Skeletal muscle cell (primary cell): ENCODE measurements at regions not wholly inside any gene's neighbourhood (a gene's known extent, or its start where the extent isn't known, plus 50 kb on each side); places are given as distances from the start of the nearest gene placed in this dataset.
"Not testable (repeated sequence)": the region's sequence is repeated elsewhere in the genome, so short reads cannot be mapped to it uniquely, and the experiment has no call there.

ENCODE experiments used
- DNase-seq: peaks from one replicate; pipeline ENCODE4 v3.0.0-alpha.2; 2010; ENCODE audit warnings: low read depth
- H3K4me3 ChIP-seq: 2 replicates; pipeline ENCODE4 v1.5.1; 2011; ENCODE audit warnings: low read depth, mild to moderate bottlenecking, control low read depth, low read length, moderate library complexity

DNA sequence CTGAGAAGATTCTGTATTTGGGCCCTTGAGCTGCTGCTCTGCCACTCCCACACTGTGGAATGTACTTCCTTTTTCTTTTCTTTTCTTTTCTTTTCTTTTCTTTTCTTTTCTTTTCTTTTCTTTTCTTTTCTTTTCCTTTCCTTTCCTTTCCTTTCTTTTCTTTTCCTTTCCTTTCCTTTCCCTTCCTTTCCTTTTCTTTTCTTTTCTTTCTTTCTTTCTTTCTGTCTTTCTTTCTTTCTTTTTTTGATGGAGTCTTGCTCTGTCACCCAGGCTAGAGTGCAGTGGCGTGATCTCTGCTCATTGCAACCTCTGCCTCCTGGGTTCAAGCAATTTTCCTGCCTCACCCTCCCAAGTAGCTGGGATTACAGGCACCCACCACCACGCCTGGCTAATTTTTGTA is 89.8 kb downstream of the DNAAF6 start:
- not testable (repeated sequence) for H3K4me3 ChIP-seq, DNase-seq

DNA sequence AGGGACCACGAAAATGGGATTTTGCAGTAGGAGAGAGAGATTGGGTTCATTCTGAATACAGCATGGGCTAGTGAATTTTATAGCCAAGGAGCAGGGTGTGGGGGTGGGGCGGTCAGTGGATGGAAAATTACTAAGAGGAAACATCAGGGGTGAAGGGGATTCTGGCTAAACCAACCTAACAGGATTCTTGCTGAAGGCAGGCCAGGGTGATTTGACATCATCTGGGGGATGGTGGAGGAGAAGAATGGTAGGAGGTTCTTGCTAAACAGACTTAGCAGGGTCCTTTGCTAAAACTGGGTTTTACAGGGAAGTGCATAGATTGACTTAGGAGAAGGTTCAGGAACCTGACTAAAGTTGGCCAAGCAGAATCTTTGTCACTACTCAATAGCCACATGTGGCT is 91.9 kb downstream of the DNAAF6 start:
- no peak for DNase-seq
- H3K4me3 ChIP-seq: no peak overlapping the region

DNA sequence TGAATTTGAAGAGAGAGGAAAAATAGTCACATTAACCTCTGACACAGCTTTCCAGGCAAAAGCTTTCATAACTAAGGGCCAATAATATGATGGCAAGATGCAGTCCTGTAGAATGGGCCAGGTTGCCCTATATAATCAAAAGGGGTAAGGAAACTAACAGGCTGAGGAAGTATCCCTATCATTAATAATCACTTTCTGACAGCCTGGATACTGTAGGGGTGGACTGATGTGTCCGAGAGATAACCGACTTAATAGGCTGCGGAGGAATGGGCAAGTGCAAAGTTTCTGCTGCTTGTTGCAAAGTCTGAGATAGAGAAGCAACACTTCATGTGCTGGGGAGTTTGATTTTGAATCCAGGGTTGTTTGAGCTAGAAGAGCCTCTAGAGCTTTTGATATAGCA is 94.8 kb downstream of the DNAAF6 start:
- no peak overlapping the region for H3K4me3 ChIP-seq
- no peak for DNase-seq

- no peak overlapping the region for H3K4me3 ChIP-seq
- DNase-seq: no peak
These were observed 97.7 kb downstream of the DNAAF6 start for GRCh38 chrX:107304141-107304540.

DNA sequence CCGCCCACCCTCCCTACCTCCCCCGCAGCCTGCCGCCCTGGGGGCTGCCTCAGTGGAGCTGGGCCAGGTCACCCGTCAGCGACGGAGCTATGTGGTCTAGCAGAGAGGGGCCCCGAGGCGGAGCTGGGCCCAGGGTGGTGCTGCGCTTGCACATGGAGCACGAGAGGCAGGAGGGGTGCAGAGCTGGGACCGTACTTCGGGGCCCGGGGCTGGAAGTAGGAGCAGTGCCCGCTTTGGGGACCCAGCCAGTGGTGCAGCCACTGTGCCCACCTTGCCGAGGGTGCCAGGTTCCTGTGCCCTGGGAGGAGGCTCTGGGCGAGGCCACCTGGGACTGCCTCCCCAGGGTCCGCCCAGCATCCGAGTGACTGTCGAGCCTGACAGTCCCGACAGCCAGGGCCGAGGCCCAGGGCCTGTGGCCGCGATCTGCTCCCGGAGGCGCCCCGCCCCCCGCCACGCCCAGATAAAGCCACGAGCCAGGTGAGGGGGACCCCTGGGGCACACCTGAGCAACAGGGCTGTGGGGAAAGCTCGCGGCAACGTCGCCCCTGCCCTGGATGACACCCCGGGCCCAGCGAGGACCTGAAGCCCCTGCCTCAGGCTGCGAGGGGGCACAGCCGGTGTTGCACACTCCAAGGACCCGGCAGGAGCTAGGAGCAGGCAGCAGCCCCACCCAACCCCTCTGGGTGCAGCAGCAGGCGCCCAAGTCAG is 117.5 kb downstream of the DNAAF6 start:
- no peak overlapping the region for H3K4me3 ChIP-seq
- DNase-seq: no peak

DNA sequence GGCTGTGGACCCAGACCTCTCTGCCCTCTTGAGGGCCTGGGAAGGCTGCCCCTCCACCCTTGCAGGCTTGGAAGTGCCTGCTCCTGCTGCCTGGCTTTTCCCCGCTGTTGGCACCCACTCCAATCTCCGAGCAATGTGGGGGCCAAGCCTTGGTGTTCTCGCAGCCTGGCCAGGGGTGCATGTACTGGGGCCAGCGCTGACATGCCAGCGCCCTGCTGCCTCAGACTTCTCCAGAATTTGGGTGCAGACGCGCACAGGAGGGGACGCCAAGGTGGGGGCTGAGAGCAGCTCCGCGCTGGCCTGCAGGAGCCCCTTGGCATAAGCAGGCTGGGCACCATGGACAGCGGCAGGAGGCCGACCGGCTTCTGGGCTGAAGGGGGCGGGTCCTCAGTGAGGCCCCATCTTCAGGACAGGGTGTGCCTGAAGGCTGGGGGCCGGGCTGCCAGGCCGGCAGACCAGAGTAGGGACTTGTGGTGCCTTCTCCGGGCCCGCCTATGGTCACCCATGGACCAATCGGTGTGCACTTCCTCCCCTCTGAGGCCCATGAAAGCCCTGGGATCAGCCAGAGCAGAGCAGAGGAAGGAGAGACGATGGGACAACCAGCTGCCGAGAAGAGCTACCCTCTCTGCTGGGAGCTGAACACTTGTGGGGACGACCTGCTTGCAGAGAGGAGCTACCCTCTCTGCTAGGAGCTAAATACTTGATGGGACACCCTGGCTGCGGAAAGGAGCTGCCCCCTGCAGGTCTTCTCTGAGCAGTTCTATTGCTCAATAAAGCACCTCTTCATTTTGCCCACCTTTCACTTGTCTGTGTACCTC is 118.3 kb downstream of the DNAAF6 start:
- no peak overlapping the region for H3K4me3 ChIP-seq
- DNase-seq: peak; percentile 2

DNA sequence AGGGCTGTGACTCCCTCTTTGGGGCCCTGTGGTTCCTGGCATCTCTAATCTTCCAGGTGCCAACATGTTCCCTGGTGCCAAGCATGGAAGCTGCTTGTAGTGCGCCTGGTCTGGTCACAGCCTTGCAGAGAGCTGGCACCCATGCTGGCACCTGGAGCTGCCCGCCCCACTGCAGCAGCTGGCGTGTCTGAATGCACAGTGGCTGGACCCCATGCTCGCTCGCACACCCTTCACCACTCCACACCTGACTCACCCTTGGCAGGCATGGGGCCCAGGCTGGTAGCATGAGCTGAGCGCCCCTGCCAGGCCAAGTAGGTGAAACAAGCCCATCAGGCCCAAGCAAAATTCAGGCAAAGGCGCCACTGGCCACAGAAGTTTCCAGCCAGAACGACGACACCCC is 119.1 kb downstream of the DNAAF6 start:
- no peak for DNase-seq
- no peak overlapping the region for H3K4me3 ChIP-seq

DNA sequence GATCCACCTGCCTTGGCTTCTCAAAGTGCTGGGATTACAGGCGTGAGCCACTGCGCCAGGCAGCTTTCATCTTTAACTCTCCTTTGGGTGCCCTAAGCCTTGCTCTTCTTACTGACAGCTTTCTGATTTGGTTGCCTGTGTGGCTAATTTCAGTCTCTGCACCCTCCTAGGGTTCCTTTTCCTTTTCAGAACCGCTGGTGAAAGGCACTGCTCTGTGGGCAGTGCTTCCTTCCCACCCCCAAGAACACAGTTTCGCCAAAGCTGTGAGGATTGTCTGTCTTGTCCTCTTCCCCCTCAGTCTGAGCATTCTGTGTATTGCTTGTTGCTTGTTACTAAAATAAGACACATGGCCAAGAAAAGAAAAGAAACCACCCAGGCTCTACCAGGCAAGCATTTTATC is 101.4 kb upstream of the FRMPD3 start:
- no peak for DNase-seq
- no peak overlapping the region for H3K4me3 ChIP-seq

GRCh38 chrX:107348990-107349389 is 100.5 kb upstream of the FRMPD3 start:
- no peak overlapping the region for H3K4me3 ChIP-seq
- no peak for DNase-seq

DNA sequence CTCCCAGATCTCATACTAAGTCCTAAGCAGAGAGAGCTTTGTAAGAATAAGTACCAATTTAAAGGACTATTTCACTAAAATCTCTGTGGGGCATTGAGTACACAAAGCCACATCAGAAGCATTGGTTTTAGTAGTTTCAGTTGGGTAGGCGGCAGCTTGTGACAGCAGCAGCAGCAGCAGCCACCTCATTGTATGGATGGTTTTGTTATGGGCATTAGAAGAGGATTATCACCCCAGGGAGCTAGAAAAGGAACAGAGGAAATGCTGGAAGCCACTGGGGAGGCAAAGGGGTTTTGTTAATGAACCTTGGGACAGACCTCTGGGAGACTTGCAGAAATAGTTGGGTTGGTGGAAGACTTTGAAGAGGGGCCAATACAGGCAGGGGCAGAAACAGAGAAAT is 93.9 kb upstream of the FRMPD3 start:
- H3K4me3 ChIP-seq: no peak overlapping the region
- no peak for DNase-seq

- H3K4me3 ChIP-seq: no peak overlapping the region
- no peak for DNase-seq
These were observed 88.6 kb upstream of the FRMPD3 start for GRCh38 chrX:107360788-107361360.

GRCh38 chrX:107370185-107370584 is 79.3 kb upstream of the FRMPD3 start:
- not testable (repeated sequence) for DNase-seq

DNA sequence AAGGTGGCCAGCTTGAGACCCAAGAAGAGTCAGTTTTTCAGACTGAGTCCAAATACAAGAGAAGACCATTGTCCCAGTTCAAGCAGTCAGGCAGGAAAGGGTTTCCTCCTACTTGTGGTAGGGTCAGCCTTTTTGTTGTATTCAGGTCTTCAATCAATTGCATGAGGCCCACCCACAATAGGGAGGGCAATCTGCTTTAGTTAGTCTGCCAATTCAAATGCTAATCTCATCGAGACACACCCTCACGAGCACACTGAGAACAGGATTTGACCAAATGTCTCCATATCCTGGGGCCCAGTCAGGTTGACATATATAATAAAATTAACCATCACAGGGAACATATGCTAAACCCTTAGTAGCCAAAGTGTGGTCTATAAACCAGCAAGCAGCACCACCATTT is 75.3 kb upstream of the FRMPD3 start:
- H3K4me3 ChIP-seq: no peak overlapping the region
- no peak for DNase-seq

More at GRCh38 chrX:107370185-107370584, 79.3 kb upstream of the FRMPD3 start:
- H3K4me3 ChIP-seq: not testable (repeated sequence)

GRCh38 chrX:107374831-107375230 is 74.6 kb upstream of the FRMPD3 start:
- no peak for DNase-seq
- no peak overlapping the region for H3K4me3 ChIP-seq

GRCh38 chrX:107376186-107376585 is 73.3 kb upstream of the FRMPD3 start:
- DNase-seq, H3K4me3 ChIP-seq: not testable (repeated sequence)

DNA sequence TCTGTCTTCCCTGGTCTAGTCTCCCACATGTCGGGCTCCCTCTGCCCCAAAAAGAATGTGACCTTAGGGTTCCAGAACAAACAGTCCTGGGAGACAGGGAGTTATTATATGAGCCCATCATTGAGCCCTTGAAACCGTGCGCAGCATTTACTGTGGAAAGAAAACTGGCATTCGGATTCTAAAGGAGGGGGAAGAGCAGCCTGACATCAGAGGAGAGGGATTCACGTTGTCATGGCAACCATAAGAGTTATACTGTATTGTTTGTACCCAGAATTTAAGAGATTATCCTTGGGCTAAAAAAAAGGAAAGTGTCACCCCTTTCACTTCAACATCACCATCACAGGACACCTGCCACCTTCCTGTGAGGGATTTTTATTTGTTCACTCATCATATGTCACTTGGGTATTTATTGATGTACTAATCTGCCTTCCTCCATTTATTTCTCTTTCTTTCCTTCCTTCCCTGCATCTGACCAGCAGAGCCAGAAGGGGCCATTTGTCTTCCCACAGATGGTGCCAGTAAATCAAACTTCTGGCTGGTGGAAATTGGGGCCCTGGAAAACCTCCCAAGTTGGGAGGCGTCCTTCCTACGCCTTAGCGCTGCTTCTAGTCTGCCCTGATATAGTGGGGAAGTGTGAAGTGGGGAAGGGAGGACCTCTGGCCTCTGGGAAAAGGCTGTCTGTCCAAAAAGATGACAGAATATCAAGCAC is 64.9 kb upstream of the FRMPD3 start:
- no peak for DNase-seq
- no peak overlapping the region for H3K4me3 ChIP-seq

GRCh38 chrX:107389726-107390125 is 59.7 kb upstream of the FRMPD3 start:
- no peak for DNase-seq
- H3K4me3 ChIP-seq: no peak overlapping the region

DNA sequence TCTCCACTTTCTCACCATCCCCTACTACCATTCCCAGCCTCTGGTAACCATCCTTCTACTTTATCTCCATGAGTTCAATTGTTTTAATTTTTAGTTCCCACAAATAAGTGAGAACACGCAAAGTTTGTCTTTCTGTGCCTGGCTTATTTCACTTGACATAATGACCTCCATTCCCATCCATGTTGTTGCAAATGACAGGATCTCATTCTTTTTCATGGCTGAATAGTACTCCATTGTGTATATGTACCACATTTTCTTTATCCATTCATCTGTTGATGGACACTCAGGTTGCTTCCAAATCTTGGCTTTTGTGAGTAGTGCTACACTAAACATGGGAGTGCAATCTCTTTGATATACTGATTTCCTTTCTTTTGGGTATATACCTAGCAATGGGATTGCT is 55.8 kb upstream of the FRMPD3 start:
- not testable (repeated sequence) for H3K4me3 ChIP-seq, DNase-seq

DNA sequence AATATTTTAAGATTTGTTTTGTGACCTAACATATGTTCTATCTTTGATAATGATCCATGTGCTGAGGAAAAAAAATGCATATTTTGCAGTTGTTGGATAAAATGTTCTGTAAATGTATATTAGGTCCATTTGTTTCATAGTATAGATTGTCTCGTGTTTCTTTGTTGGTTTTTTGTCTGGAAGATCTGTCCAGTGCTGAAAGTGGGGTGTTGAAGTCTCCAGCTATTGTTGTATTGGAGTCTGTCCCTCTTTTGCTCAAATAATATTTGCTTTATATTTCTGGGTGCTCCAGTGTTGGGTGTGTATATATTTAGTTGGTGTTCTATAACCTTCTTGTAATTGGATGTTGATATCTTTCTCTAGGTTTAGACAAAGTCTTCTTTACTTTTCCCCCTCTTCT is 53.2 kb upstream of the FRMPD3 start:
- H3K4me3 ChIP-seq: no peak overlapping the region
- no peak for DNase-seq

GRCh38 chrX:107396783-107397182 is 52.7 kb upstream of the FRMPD3 start:
- DNase-seq: no peak
- no peak overlapping the region for H3K4me3 ChIP-seq
